ENCODE measurements at regions not wholly inside any gene's neighbourhood (a gene's known extent, or its start where the extent isn't known, plus 50 kb on each side); places are given as distances from the start of the nearest gene placed in this dataset.
"Not testable (repeated sequence)": the region's sequence is repeated elsewhere in the genome, so short reads cannot be mapped to it uniquely, and the experiment has no call there.

- no peak for DNase-seq
Measured at GRCh38 chr2:203631068-203631757, 75.2 kb upstream of the CD28 start.

GRCh38 chr2:203636588-203637470 lies 69.6 kb upstream of the CD28 start:
- peak; percentile 57 for DNase-seq

GRCh38 chr2:203637471-203638167 lies 68.8 kb upstream of the CD28 start:
- DNase-seq = no peak

GRCh38 chr2:203641865-203642264 lies 64.6 kb upstream of the CD28 start:
- DNase-seq = not testable (repeated sequence)

- DNase-seq = not testable (repeated sequence)
Measured at GRCh38 chr2:203642841-203643240, 63.6 kb upstream of the CD28 start.

GRCh38 chr2:203645831-203646230 lies 60.6 kb upstream of the CD28 start:
- DNase-seq = no peak

GRCh38 chr2:203646266-203646864 lies 60.1 kb upstream of the CD28 start:
- DNase-seq = no peak

- DNase-seq = no peak
Measured at GRCh38 chr2:203646961-203647360, 59.5 kb upstream of the CD28 start.

GRCh38 chr2:203647579-203647978 lies 58.9 kb upstream of the CD28 start:
- DNase-seq = no peak

GRCh38 chr2:203648273-203648672 lies 58.2 kb upstream of the CD28 start:
- DNase-seq = no peak

- DNase-seq = no peak
Measured at GRCh38 chr2:203649176-203649814, 57.1 kb upstream of the CD28 start.

GRCh38 chr2:203650860-203651613 lies 55.4 kb upstream of the CD28 start:
- peak; percentile 65 for DNase-seq

GRCh38 chr2:203651621-203652020 lies 54.8 kb upstream of the CD28 start:
- DNase-seq = no peak

GRCh38 chr2:203654826-203655225 lies 51.6 kb upstream of the CD28 start:
- no peak for DNase-seq

- DNase-seq = peak; percentile 96
Measured at GRCh38 chr2:203656522-203657287, 49.7 kb upstream of the CD28 start.
